ENCODE measurements at regions not wholly inside any gene's neighbourhood (a gene's known extent, or its start where the extent isn't known, plus 50 kb on each side); places are given as distances from the start of the nearest gene placed in this dataset.

GRCh38 chr6:21398741-21399325, 194.7 kb upstream of the SOX4 start:
- no peak overlapping the region for H3K4me3 ChIP-seq (ENCODE audit: low read depth, low read length)
- POLR2A ChIA-PET = no interaction called here
- no peak for TF ChIP-seq ZNF701 (tag by site-specific recombination; IDR thresholded peaks at IDR 0.05)
- H3K36me3 ChIP-seq (ENCODE audit: control insufficient read depth in 2 of 2, insufficient read depth in 1 of 2, low read length in 2 of 2) = no peaks in the 10 kb centered on the region
- no peak overlapping the region for H3K27ac ChIP-seq (ENCODE audit: extremely low read depth, low read depth, low read length)
- CTCF ChIA-PET = no interaction called here
- H3K4me1 ChIP-seq (ENCODE audit: control insufficient read depth, insufficient read depth, low read length) = no peaks in the 10 kb centered on the region
- no peaks in the 10 kb centered on the region for H3K9me3 ChIP-seq (ENCODE audit: control insufficient read depth, insufficient read depth, low read depth, low read length)

GRCh38 chr6:21402368-21402767, 191.2 kb upstream of the SOX4 start:
- H3K36me3 ChIP-seq (ENCODE audit: control insufficient read depth in 2 of 2, insufficient read depth in 1 of 2, low read length in 2 of 2) = no peaks in the 10 kb centered on the region
- POLR2A ChIA-PET = no interaction called here
- CTCF ChIA-PET = no interaction called here
- no peaks in the 10 kb centered on the region for H3K4me1 ChIP-seq (ENCODE audit: control insufficient read depth, insufficient read depth, low read length)
- H3K27ac ChIP-seq (ENCODE audit: extremely low read depth, low read depth, low read length) = no peak overlapping the region
- no peak overlapping the region for H3K4me3 ChIP-seq (ENCODE audit: low read depth, low read length)
- no peak for TF ChIP-seq ZNF600 (tag by site-specific recombination; IDR thresholded peaks at IDR 0.05)
- TF ChIP-seq ZNF449 (tag by site-specific recombination; IDR thresholded peaks at IDR 0.05) = no peak
- TF ChIP-seq WT1 (tag by site-specific recombination; IDR thresholded peaks at IDR 0.05) = no peak
- TF ChIP-seq ZSCAN4 (tag by site-specific recombination; IDR thresholded peaks at IDR 0.05) = no peak
- TF ChIP-seq SP7 (tag by site-specific recombination; IDR thresholded peaks at IDR 0.05) = no peak
- no peak for TF ChIP-seq REST (tag by site-specific recombination; IDR thresholded peaks at IDR 0.05)
- no peaks in the 10 kb centered on the region for H3K9me3 ChIP-seq (ENCODE audit: control insufficient read depth, insufficient read depth, low read depth, low read length)

- H3K27ac ChIP-seq (ENCODE audit: extremely low read depth, low read depth, low read length) = no peak overlapping the region
- POLR2A ChIA-PET = no interaction called here
- H3K4me1 ChIP-seq (ENCODE audit: control insufficient read depth, insufficient read depth, low read length) = no peaks in the 10 kb centered on the region
- no peaks in the 10 kb centered on the region for H3K36me3 ChIP-seq (ENCODE audit: control insufficient read depth in 2 of 2, insufficient read depth in 1 of 2, low read length in 2 of 2)
- no peaks in the 10 kb centered on the region for H3K9me3 ChIP-seq (ENCODE audit: control insufficient read depth, insufficient read depth, low read depth, low read length)
- CTCF ChIA-PET = interaction anchor here (0.6 kb wide), 1 partner anchor 117 kb away, joined by 3 read pairs; no protein-coding TSS in a partner anchor
- TF ChIP-seq PRDM6 (tag by site-specific recombination; IDR thresholded peaks at IDR 0.05) = no peak
- no peak for TF ChIP-seq ZNF341 (tag by site-specific recombination; IDR thresholded peaks at IDR 0.05; ENCODE audit: low read depth)
- no peak for TF ChIP-seq ZBTB20 (tag by site-specific recombination; IDR thresholded peaks at IDR 0.05)
- no peak for TF ChIP-seq ZNF776 (tag by site-specific recombination; IDR thresholded peaks at IDR 0.05; ENCODE audit: borderline replicate concordance)
- TF ChIP-seq ZNF184 (tag by site-specific recombination; IDR thresholded peaks at IDR 0.05) = no peak
- TF ChIP-seq ZNF202 (tag by site-specific recombination; IDR thresholded peaks at IDR 0.05; ENCODE audit: borderline replicate concordance) = no peak
- no peak overlapping the region for H3K4me3 ChIP-seq (ENCODE audit: low read depth, low read length)
Observed at GRCh38 chr6:21404577-21404976, 189.0 kb upstream of the SOX4 start.
